ENCODE measurements at regions not wholly inside any gene's neighbourhood (a gene's known extent, or its start where the extent isn't known, plus 50 kb on each side); places are given as distances from the start of the nearest gene placed in this dataset.

DNA sequence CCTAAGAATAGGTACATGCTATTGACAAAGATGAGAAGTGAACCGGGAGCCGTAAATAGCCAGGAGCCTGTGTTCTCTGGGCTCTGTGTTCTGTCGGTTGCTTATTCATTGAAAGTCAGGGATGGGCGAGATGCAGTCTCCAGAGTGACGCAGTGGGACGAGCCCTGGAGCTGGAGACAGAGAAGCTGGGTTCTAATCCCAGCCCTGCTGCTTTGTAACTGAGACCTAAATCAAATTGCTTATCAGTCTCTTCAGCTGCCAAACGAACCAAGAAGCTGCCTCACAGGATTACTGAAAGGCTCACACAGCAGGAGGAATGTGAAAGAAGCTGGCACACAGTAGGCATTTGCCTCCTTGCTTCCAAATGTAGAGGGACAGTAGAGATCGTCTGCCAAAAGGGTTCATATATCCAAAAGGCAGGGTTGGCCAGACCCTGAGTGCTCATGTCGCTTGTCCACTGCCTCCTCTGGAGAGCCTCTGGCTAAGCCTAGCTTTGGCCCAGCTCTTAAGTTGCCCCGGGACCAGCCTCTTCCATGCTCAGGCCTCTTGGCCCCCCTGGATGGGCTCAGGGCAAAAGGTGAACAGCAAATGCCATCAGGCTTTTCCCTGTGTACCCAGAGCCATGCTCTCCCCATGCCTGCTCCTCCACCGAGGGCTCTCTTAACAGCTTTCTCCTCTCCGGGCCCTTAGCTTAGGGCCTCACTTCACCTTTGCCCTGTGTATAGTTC is 134.2 kb upstream of the IPO9 start:
- Histone ChIP-seq H3K36me3 (no peaks in the 10 kb centered on the region), H3F3A (ENCODE audit: low read depth) (peaks cover 13% of the 10 kb centered on the region), H3K4me1 (peaks cover 34% of the 10 kb centered on the region), H3K4me2 (peak overlapping the region; percentile 74), H3K79me2 (ENCODE audit: low read depth) (no peaks in the 10 kb centered on the region), H3K4me3 (no peak overlapping the region), H3K27me3 (no peaks in the 10 kb centered on the region), H3K27ac (no peak overlapping the region), H3K9me3 (ENCODE audit: low read depth) (no peaks in the 10 kb centered on the region), H2AFZ (replicated peaks) (no peak overlapping the region), H3K9ac (no peak overlapping the region), H4K20me1 (ENCODE audit: low read depth) (no peaks in the 10 kb centered on the region)
- TF ChIP-seq EZH2 (IDR thresholded peaks at IDR 0.05) (no peak), EZH2phosphoT487 (IDR thresholded peaks at IDR 0.05) (no peak)
- TF ChIP-seq, protein P1, sequence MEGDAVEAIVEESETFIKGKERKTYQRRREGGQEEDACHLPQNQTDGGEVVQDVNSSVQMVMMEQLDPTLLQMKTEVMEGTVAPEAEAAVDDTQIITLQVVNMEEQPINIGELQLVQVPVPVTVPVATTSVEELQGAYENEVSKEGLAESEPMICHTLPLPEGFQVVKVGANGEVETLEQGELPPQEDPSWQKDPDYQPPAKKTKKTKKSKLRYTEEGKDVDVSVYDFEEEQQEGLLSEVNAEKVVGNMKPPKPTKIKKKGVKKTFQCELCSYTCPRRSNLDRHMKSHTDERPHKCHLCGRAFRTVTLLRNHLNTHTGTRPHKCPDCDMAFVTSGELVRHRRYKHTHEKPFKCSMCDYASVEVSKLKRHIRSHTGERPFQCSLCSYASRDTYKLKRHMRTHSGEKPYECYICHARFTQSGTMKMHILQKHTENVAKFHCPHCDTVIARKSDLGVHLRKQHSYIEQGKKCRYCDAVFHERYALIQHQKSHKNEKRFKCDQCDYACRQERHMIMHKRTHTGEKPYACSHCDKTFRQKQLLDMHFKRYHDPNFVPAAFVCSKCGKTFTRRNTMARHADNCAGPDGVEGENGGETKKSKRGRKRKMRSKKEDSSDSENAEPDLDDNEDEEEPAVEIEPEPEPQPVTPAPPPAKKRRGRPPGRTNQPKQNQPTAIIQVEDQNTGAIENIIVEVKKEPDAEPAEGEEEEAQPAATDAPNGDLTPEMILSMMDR (IDR thresholded peaks at IDR 0.05), result no peak
- Mint-ChIP-seq H3K4me3 (peak overlapping the region; percentile 76), H3K27me3 (ENCODE audit: insufficient read depth, low read depth) (peaks cover 14% of the 10 kb centered on the region), H3K36me3 (peaks cover 5% of the 10 kb centered on the region), H3K9me3 (peaks cover 3% of the 10 kb centered on the region), H3K4me1 (peaks cover 10% of the 10 kb centered on the region), H3K27ac (peak overlapping the region; percentile 93)
- peak; percentile 54 for DNase-seq (ENCODE audit: low spot score)

DNA sequence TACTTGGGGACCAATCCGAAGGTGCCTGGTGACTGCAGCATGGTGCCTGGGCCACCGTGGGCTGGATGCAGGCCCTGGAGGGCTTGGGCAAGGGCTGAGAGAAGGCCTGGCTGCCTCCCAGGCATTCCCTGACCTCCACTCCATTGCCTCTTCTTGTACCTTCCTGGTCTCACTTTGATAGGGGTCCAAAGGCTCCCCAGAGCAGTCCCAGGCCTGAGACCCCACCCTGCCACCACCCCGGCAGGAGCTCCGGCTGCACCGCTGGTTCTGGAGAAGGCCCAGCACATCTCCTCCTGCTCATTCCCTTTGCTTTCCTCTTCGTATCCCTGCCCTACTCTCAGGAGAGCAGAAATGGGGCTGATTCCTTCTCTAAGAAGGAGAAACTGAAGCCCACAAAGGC is 133.3 kb upstream of the IPO9 start:
- no peak overlapping the region for H3K9ac ChIP-seq
- no peak for DNase-seq (ENCODE audit: low spot score)
- Mint-ChIP-seq H3K9me3 (peaks cover 7% of the 10 kb centered on the region), H3K4me1 (peaks cover 10% of the 10 kb centered on the region), H3K27me3 (ENCODE audit: insufficient read depth, low read depth) (peaks cover 12% of the 10 kb centered on the region), H3K36me3 (peaks cover 9% of the 10 kb centered on the region), H3K27ac (peak overlapping the region; percentile 87), H3K4me3 (no peak overlapping the region)
- TF ChIP-seq EZH2 (IDR thresholded peaks at IDR 0.05) (no peak), EZH2phosphoT487 (IDR thresholded peaks at IDR 0.05) (no peak)
- TF ChIP-seq, protein P1 (IDR thresholded peaks at IDR 0.05), result no peak
- peaks cover 13% of the 10 kb centered on the region for H3F3A ChIP-seq (ENCODE audit: low read depth)
- H4K20me1 ChIP-seq (ENCODE audit: low read depth), result no peaks in the 10 kb centered on the region
- no peaks in the 10 kb centered on the region for H3K79me2 ChIP-seq (ENCODE audit: low read depth)
- H3K4me2 ChIP-seq, result no peak overlapping the region
- H3K27ac ChIP-seq, result no peak overlapping the region
- H2AFZ ChIP-seq (replicated peaks), result no peak overlapping the region
- H3K9me3 ChIP-seq (ENCODE audit: low read depth), result no peaks in the 10 kb centered on the region
- peaks cover 34% of the 10 kb centered on the region for H3K4me1 ChIP-seq
- no peak overlapping the region for H3K4me3 ChIP-seq
- no peaks in the 10 kb centered on the region for H3K27me3 ChIP-seq
- no peaks in the 10 kb centered on the region for H3K36me3 ChIP-seq

DNA sequence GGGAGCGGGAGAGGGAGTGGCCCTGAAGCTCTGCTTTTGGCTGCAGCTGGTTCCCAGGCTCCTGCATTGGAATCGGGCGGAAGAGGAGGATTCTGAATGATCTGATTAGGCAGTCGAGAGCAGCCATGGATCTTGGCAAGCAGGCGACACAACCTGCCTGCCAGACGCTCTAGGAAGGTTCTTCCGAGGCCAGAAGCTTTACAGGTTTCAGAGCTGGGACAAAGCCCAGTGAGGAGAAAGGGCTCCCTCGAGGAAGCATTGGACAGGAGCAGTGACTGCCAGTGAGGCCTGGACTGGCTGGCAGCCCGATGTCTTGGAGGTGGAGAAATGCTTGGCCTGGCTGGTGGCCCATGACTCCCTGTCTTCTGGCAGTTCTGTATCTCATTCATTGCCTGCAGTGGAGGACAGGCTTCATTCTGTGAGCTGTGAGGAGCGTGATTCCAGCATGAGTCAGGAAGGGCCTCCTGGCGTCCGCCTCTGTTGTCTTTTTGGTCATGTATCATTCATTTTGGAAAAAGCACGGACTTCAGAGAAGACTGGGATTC is 132.7 kb upstream of the IPO9 start:
- Mint-ChIP-seq H3K36me3 (peaks cover 9% of the 10 kb centered on the region), H3K27ac (peak overlapping the region; percentile 86), H3K9me3 (peaks cover 7% of the 10 kb centered on the region), H3K4me3 (no peak overlapping the region), H3K27me3 (ENCODE audit: insufficient read depth, low read depth) (peaks cover 10% of the 10 kb centered on the region), H3K4me1 (peaks cover 10% of the 10 kb centered on the region)
- no peak for DNase-seq (ENCODE audit: low spot score)
- H3K79me2 ChIP-seq (ENCODE audit: low read depth), result no peaks in the 10 kb centered on the region
- no peak overlapping the region for H3K27ac ChIP-seq
- H3K4me3 ChIP-seq, result no peak overlapping the region
- H2AFZ ChIP-seq (replicated peaks), result no peak overlapping the region
- no peak overlapping the region for H3K9ac ChIP-seq
- no peak for TF ChIP-seq EZH2phosphoT487 (IDR thresholded peaks at IDR 0.05)
- TF ChIP-seq, protein P1 (IDR thresholded peaks at IDR 0.05), result no peak
- no peak for TF ChIP-seq EZH2 (IDR thresholded peaks at IDR 0.05)
- peaks cover 13% of the 10 kb centered on the region for H3F3A ChIP-seq (ENCODE audit: low read depth)
- H3K36me3 ChIP-seq, result no peaks in the 10 kb centered on the region
- no peaks in the 10 kb centered on the region for H4K20me1 ChIP-seq (ENCODE audit: low read depth)
- H3K4me2 ChIP-seq, result no peak overlapping the region
- no peaks in the 10 kb centered on the region for H3K27me3 ChIP-seq
- H3K9me3 ChIP-seq (ENCODE audit: low read depth), result no peaks in the 10 kb centered on the region
- H3K4me1 ChIP-seq, result peaks cover 34% of the 10 kb centered on the region
